H1 (cell line): ENCODE measurements at regions not wholly inside any gene's neighbourhood (a gene's known extent, or its start where the extent isn't known, plus 50 kb on each side); places are given as distances from the start of the nearest gene placed in this dataset.

ENCODE experiments used
- CTCF ChIA-PET: fragments of 300-600 bp; sonication (Branson Sonifier 250); formaldehyde crosslinking; loops from one replicate; lab custom pipeline; 2021; ENCODE audit not compliant: partially characterized antibody; lab: Charles Lee
- POLR2A ChIA-PET: fragments of 300-600 bp; sonication (Branson Sonifier 250); formaldehyde crosslinking; loops from one replicate; lab custom pipeline; 2021; ENCODE audit warnings: inconsistent platforms; ENCODE audit not compliant: partially characterized antibody; lab: Charles Lee
- DNase-seq, 2 experiments: peaks; one replicate each; pipeline versions ENCODE4 v3.0.0 to v3.0.0-alpha.2; 2010 to 2022; ENCODE audit warnings: low spot score in 2 of 2, low read depth in 1 of 2, mixed read lengths in 1 of 2
- FAIRE-seq: peaks from 2 replicates; lab custom pipeline; 2011; peaks lifted over from hg19 to GRCh38; lab: Jason Lieb, UNC
- H2AFZ ChIP-seq: 2 replicates; pipeline ENCODE4 v1.8.1; 2012; ENCODE audit warnings: low read length, inconsistent platforms
- H2AK5ac ChIP-seq: 2 replicates; pipeline ENCODE4 v1.6.1; 2013; ENCODE audit warnings: low read depth, low read length
- H2BK120ac ChIP-seq: replicated peaks from 2 replicates; pipeline ENCODE3; 2013; ENCODE audit warnings: low read depth, low read length, inconsistent platforms
- H2BK12ac ChIP-seq: 2 replicates; pipeline ENCODE4 v1.6.1; 2013; ENCODE audit warnings: low read depth, low read length
- H2BK15ac ChIP-seq: 2 replicates; pipeline ENCODE4 v1.6.1; 2013; ENCODE audit warnings: low read length
- H2BK20ac ChIP-seq: 2 replicates; pipeline ENCODE4 v1.6.1; 2013; ENCODE audit warnings: low read length
- H2BK5ac ChIP-seq: 2 replicates; pipeline ENCODE4 v1.6.1; 2013; ENCODE audit warnings: low read depth, low read length
- H3K14ac ChIP-seq: 2 replicates; pipeline ENCODE4 v1.6.1; 2013; ENCODE audit warnings: inconsistent platforms; ENCODE audit not compliant: insufficient read length
- H3K18ac ChIP-seq: 2 replicates; pipeline ENCODE4 v1.6.1; 2013; ENCODE audit warnings: low read length; ENCODE audit errors: extremely low read depth
- H3K23ac ChIP-seq: 2 replicates; pipeline ENCODE4 v1.6.1; 2013; ENCODE audit warnings: inconsistent platforms; ENCODE audit not compliant: insufficient read length
- H3K23me2 ChIP-seq: 2 replicates; pipeline ENCODE4 v1.6.1; 2013; ENCODE audit warnings: low read depth, low read length
- H3K27ac ChIP-seq: 2 replicates; pipeline ENCODE4 v1.6.1; 2011; ENCODE audit warnings: low read depth, low read length, inconsistent platforms
- H3K27me3 ChIP-seq, 4 experiments: replicated peaks in 1 of 4; 1 replicate in 1 of 4; 2 replicates in 3 of 4; pipeline versions ENCODE4 v1.6.1 to v1.8.1; 2011 to 2013; ENCODE audit warnings: low read length in 3 of 4, mild to moderate bottlenecking in 3 of 4, inconsistent platforms in 2 of 4, mixed read lengths in 2 of 4, moderate library complexity in 1 of 4; ENCODE audit not compliant: control insufficient read depth in 3 of 4, insufficient read depth in 3 of 4; ENCODE audit errors: extremely low read depth in 1 of 4
- H3K36me3 ChIP-seq, 4 experiments: 2 replicates each; pipeline versions ENCODE4 v1.6.1 to v1.8.1; 2011 to 2013; ENCODE audit warnings: mild to moderate bottlenecking in 4 of 4, low read length in 3 of 4, moderate library complexity in 2 of 4, control low read depth in 1 of 4, inconsistent platforms in 1 of 4; ENCODE audit not compliant: insufficient read depth in 4 of 4, control insufficient read depth in 2 of 4
- H3K4ac ChIP-seq: replicated peaks from 2 replicates; pipeline ENCODE3; 2013; ENCODE audit warnings: low read length, low read depth, mixed read lengths, inconsistent platforms; ENCODE audit not compliant: insufficient read length
- H3K4me1 ChIP-seq, 4 experiments: replicated peaks in 1 of 4; 1 replicate in 1 of 4; 2 replicates in 3 of 4; pipeline versions ENCODE4 v1.6.1 to v1.8.1; 2011 to 2013; ENCODE audit warnings: low read length in 3 of 4, inconsistent platforms in 2 of 4, mixed read lengths in 1 of 4; ENCODE audit not compliant: insufficient read depth in 4 of 4, control insufficient read depth in 3 of 4
- H3K4me2 ChIP-seq, 2 experiments: 2 replicates each; pipeline versions ENCODE4 v1.6.1 to v1.8.1; 2011 to 2013; ENCODE audit warnings: low read depth in 2 of 2, low read length in 2 of 2, control low read depth in 1 of 2, inconsistent platforms in 1 of 2, mild to moderate bottlenecking in 1 of 2; ENCODE audit not compliant: insufficient read depth in 1 of 2
- H3K4me3 ChIP-seq, 4 experiments: fragments of 200-600, 300-600 bp in 1 of 4; sonication (generic), shearing (Covaris generic), sonication (Bioruptor Twin) in 1 of 4; 2 replicates each; pipeline versions ENCODE4 v1.5.1 to v1.8.1; 2011 to 2016; ENCODE audit warnings: low read length in 4 of 4, low read depth in 3 of 4, control low read depth in 2 of 4, inconsistent platforms in 2 of 4, mild to moderate bottlenecking in 2 of 4, mixed read lengths in 1 of 4, moderate library complexity in 1 of 4; ENCODE audit not compliant: insufficient read depth in 2 of 4; ENCODE audit errors: extremely low read depth in 1 of 4
- H3K56ac ChIP-seq: replicated peaks from 2 replicates; pipeline ENCODE3; 2013; ENCODE audit warnings: low read depth, mild to moderate bottlenecking, mixed read lengths, low read length, inconsistent platforms; ENCODE audit not compliant: insufficient read length
- H3K79me1 ChIP-seq: 2 replicates; pipeline ENCODE4 v1.6.1; 2013; ENCODE audit warnings: low read depth, low read length, control low read depth
- H3K79me2 ChIP-seq, 2 experiments: 2 replicates each; pipeline versions ENCODE4 v1.6.1 to v1.8.1; 2012 to 2013; ENCODE audit warnings: low read length in 2 of 2, mild to moderate bottlenecking in 2 of 2, inconsistent platforms in 1 of 2; ENCODE audit not compliant: insufficient read depth in 2 of 2, control insufficient read depth in 1 of 2
- H3K9ac ChIP-seq, 4 experiments: replicated peaks in 1 of 4; 1 replicate in 1 of 4; 2 replicates in 3 of 4; pipeline versions ENCODE4 v1.6.1 to v1.8.1; 2011 to 2013; ENCODE audit warnings: low read depth in 3 of 4, low read length in 3 of 4, control low read depth in 2 of 4, mild to moderate bottlenecking in 2 of 4, moderate library complexity in 2 of 4, inconsistent platforms in 1 of 4; ENCODE audit errors: extremely low read depth in 1 of 4
- H3K9me3 ChIP-seq, 2 experiments: 2 replicates each; pipeline versions ENCODE4 v1.6.1 to v1.8.1; 2012 to 2013; ENCODE audit warnings: mild to moderate bottlenecking in 2 of 2, moderate library complexity in 2 of 2, control low read depth in 1 of 2, inconsistent platforms in 1 of 2, low read depth in 1 of 2, low read length in 1 of 2, mixed read lengths in 1 of 2; ENCODE audit not compliant: insufficient read depth in 2 of 2
- H4K20me1 ChIP-seq, 2 experiments: replicated peaks in 1 of 2; 2 replicates each; pipeline versions ENCODE3 to v1.8.1; 2011 to 2013; ENCODE audit warnings: inconsistent platforms in 2 of 2, low read length in 2 of 2, mild to moderate bottlenecking in 1 of 2; ENCODE audit not compliant: insufficient read depth in 2 of 2, control insufficient read depth in 1 of 2
- H4K5ac ChIP-seq: 2 replicates; pipeline ENCODE4 v1.6.1; 2013; ENCODE audit warnings: low read length, low read depth, mixed read lengths, inconsistent platforms; ENCODE audit not compliant: insufficient read length
- H4K8ac ChIP-seq: 2 replicates; pipeline ENCODE4 v1.8.0; 2013; ENCODE audit warnings: mild to moderate bottlenecking, moderate library complexity, low read length, inconsistent platforms; ENCODE audit not compliant: insufficient read depth; ENCODE audit errors: extremely low read depth
- H4K91ac ChIP-seq: replicated peaks from 2 replicates; pipeline ENCODE3; 2013; ENCODE audit warnings: low read length, mixed read lengths, inconsistent platforms; ENCODE audit not compliant: insufficient read length
- CBX5 ChIP-seq: fragments of 300-800, 300-1000 bp; sonication (generic); IDR thresholded peaks from 2 replicates; pipeline ENCODE4 v1.7.1; 2016; ENCODE audit warnings: antibody characterized with exemption, low read length, low read depth
- EZH2 ChIP-seq: fragments of 200-600 bp; sonication (generic); IDR thresholded peaks from 2 replicates; pipeline ENCODE4 v1.7.1; 2012; ENCODE audit warnings: low read depth, mild to moderate bottlenecking, moderate library complexity, low read length, inconsistent platforms; ENCODE audit not compliant: severe bottlenecking
- JUND ChIP-seq: IDR thresholded peaks from 2 replicates; pipeline ENCODE4 v1.6.1; 2011; ENCODE audit warnings: mild to moderate bottlenecking, improper control_type of control experiment, low read length
- KDM1A ChIP-seq: fragments of 200-600, 300-600 bp; sonication (generic); IDR thresholded peaks from 2 replicates; pipeline ENCODE4 v1.7.1; 2016; ENCODE audit warnings: mild to moderate bottlenecking, low read length, borderline replicate concordance
- KDM5A ChIP-seq: fragments of 200-600 bp; IDR thresholded peaks from 2 replicates; pipeline ENCODE4 v1.7.1; 2012; ENCODE audit warnings: mild to moderate bottlenecking, low read length, inconsistent platforms, mixed read lengths
- MAFK ChIP-seq: IDR thresholded peaks from 2 replicates; pipeline ENCODE4 v1.6.1; 2012; ENCODE audit warnings: low read depth, mild to moderate bottlenecking, improper control_type of control experiment, low read length
- NRF1 ChIP-seq: IDR thresholded peaks from 2 replicates; pipeline ENCODE4 v1.6.1; 2011; ENCODE audit warnings: mild to moderate bottlenecking, low read depth, low read length, improper control_type of control experiment
- POLR2A ChIP-seq, 2 experiments: IDR thresholded peaks; 1 replicate in 1 of 2; 2 replicates in 1 of 2; pipeline ENCODE4 v1.6.1; 2011; ENCODE audit warnings: low read depth in 2 of 2, low read length in 2 of 2, mild to moderate bottlenecking in 2 of 2; ENCODE audit errors: control extremely low read depth in 1 of 2
- RFX5 ChIP-seq: IDR thresholded peaks from 2 replicates; pipeline ENCODE4 v1.6.1; 2011; ENCODE audit warnings: low read depth, low read length, improper control_type of control experiment, borderline replicate concordance
- RXRA ChIP-seq: IDR thresholded peaks from 2 replicates; pipeline ENCODE4 v1.6.1; 2011; ENCODE audit warnings: low read depth, mild to moderate bottlenecking, low read length, moderate library complexity; ENCODE audit not compliant: insufficient read depth
- SIN3A ChIP-seq, 2 experiments: IDR thresholded peaks in 1 of 2; conservative IDR thresholded peaks in 1 of 2; 2 replicates each; pipeline ENCODE4 v1.6.1; 2011 to 2012; ENCODE audit warnings: low read length in 2 of 2, improper control_type of control experiment in 1 of 2, low read depth in 1 of 2, mild to moderate bottlenecking in 1 of 2
- SUZ12 ChIP-seq: fragments of 200-600 bp; sonication (generic); IDR thresholded peaks from 2 replicates; pipeline ENCODE4 v1.6.1; 2012; ENCODE audit warnings: mild to moderate bottlenecking, inconsistent platforms, low read length, moderate library complexity, mixed read lengths
- YY1 ChIP-seq: IDR thresholded peaks from 2 replicates; pipeline ENCODE4 v1.6.1; 2011; ENCODE audit warnings: low read depth, mild to moderate bottlenecking, low read length
- TF ChIP-seq, protein P1 (sequence below): IDR thresholded peaks from 2 replicates; pipeline ENCODE4 v1.6.1; 2012; ENCODE audit warnings: inconsistent platforms
- TF ChIP-seq, protein P2 (sequence below): IDR thresholded peaks from 2 replicates; pipeline ENCODE4 v1.6.1; 2011; ENCODE audit warnings: low read length, improper control_type of control experiment

DNA sequence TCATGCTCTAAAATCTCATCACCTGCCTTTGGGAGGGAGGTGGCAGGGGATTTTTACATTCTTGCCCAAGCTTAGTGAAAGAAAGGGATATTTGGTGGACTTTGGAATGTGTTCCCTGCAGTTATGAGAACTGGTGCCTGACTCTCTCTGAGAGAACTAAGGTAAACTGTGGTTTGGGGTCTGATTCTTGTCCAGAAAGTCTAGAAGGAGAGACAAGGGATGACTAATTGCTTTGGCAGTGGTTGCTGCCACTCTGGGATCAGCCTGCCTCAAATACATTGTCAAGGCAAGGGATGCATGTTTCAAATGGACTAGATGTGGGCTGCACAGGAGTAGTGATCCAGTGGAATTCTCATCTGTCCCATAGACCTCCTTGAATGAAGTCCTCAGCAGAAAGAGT, 115.2 kb downstream of the DDIT4L start:
- no peak for DNase-seq
- TF ChIP-seq SIN3A (conservative IDR thresholded peaks at IDR 0.05 in 1 of 2, IDR thresholded peaks at IDR 0.05 in 1 of 2; ENCODE audit: low read depth in 1 of 2, low read length in 2 of 2) (no peak), JUND (no peak), MAFK (no peak), RXRA (no peak), KDM1A (no peak), CBX5 (no peak), RFX5 (no peak), KDM5A (no peak), EZH2 (no peak), SUZ12 (no peak), NRF1 (no peak), POLR2A (IDR thresholded peaks at IDR 0.05; ENCODE audit: control extremely low read depth in 1 of 2, low read depth in 2 of 2, low read length in 2 of 2) (no peak), YY1 (no peak)
- TF ChIP-seq, protein P1, sequence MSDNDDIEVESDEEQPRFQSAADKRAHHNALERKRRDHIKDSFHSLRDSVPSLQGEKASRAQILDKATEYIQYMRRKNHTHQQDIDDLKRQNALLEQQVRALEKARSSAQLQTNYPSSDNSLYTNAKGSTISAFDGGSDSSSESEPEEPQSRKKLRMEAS = no peak
- TF ChIP-seq, protein P2, sequence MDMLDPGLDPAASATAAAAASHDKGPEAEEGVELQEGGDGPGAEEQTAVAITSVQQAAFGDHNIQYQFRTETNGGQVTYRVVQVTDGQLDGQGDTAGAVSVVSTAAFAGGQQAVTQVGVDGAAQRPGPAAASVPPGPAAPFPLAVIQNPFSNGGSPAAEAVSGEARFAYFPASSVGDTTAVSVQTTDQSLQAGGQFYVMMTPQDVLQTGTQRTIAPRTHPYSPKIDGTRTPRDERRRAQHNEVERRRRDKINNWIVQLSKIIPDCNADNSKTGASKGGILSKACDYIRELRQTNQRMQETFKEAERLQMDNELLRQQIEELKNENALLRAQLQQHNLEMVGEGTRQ = no peak

More for the DNA sequence above, 115.2 kb downstream of the DDIT4L start:
- Histone ChIP-seq H3K23ac (no peak overlapping the region), H3K9ac (no peak overlapping the region), H2BK15ac (no peak overlapping the region), H2BK12ac (no peak overlapping the region), H3K4me3 (no peak overlapping the region), H4K20me1 (no peaks in the 10 kb centered on the region), H3K79me2 (no peaks in the 10 kb centered on the region), H2BK120ac (no peak overlapping the region), H3K18ac (no peak overlapping the region), H3K23me2 (no peaks in the 10 kb centered on the region), H2AK5ac (no peak overlapping the region), H3K14ac (no peak overlapping the region), H3K27ac (no peak overlapping the region), H3K79me1 (no peaks in the 10 kb centered on the region), H3K56ac (no peak overlapping the region), H2BK5ac (no peak overlapping the region), H3K27me3 (no peaks in the 10 kb centered on the region), H4K8ac (no peak overlapping the region), H3K9me3 (0 out of 4 replicates have a peak, but pooled peaks cover 0 to 5% of the 10 kb centered on the region in 2 experiments), H3K4me1 (no peaks in the 10 kb centered on the region), H4K5ac (no peak overlapping the region), H2AFZ (0 out of 2 replicates have a peak overlapping the region, but pooled peaks have one; percentile 0), H4K91ac (no peak overlapping the region), H3K4me2 (no peak overlapping the region), H2BK20ac (no peak overlapping the region), H3K36me3 (no peaks in the 10 kb centered on the region), H3K4ac (no peak overlapping the region)
- FAIRE-seq = no peak
- POLR2A ChIA-PET = interaction anchor here (2.6 kb wide), 1 partner anchor 126 kb away, joined by 8 read pairs; no protein-coding TSS in a partner anchor
- CTCF ChIA-PET = interaction anchor here (1.0 to 2.5 kb wide), 3 partner anchors 18 to 77 kb away, joined by 6 to 9 read pairs (median 6); no protein-coding TSS in a partner anchor
